GM23248 (cell line): ENCODE measurements at regions not wholly inside any gene's neighbourhood (a gene's known extent, or its start where the extent isn't known, plus 50 kb on each side); places are given as distances from the start of the nearest gene placed in this dataset.

ENCODE experiments used
- DNase-seq: peaks from one replicate; pipeline ENCODE4 v3.0.0-alpha.2; 2015
- H2AFZ ChIP-seq: fragments of 200-600 bp; sonication (generic); 2 replicates; pipeline ENCODE4 v1.6.1; 2016; ENCODE audit warnings: antibody characterized with exemption
- H3F3A ChIP-seq: fragments of 200-600 bp; sonication (generic); 2 replicates; pipeline ENCODE4 v1.6.1; 2016; ENCODE audit warnings: mild to moderate bottlenecking, antibody characterized with exemption, mixed run types; ENCODE audit not compliant: insufficient read depth
- H3K27ac ChIP-seq: fragments of 200-600 bp; sonication (generic); 2 replicates; pipeline ENCODE4 v1.5.1; 2016; ENCODE audit warnings: mild to moderate bottlenecking
- H3K27me3 ChIP-seq: fragments of 200-600 bp; sonication (generic); replicated peaks from 2 replicates; pipeline ENCODE4 v1.6.1; 2016; ENCODE audit warnings: mild to moderate bottlenecking; ENCODE audit not compliant: insufficient read depth
- H3K36me3 ChIP-seq: fragments of 200-600 bp; sonication (generic); 2 replicates; pipeline ENCODE4 v1.6.1; 2016; ENCODE audit warnings: low read depth, mild to moderate bottlenecking
- H3K4me1 ChIP-seq: fragments of 200-600 bp; sonication (generic); 2 replicates; pipeline ENCODE4 v1.6.1; 2016; ENCODE audit warnings: mild to moderate bottlenecking; ENCODE audit not compliant: insufficient read depth
- H3K4me2 ChIP-seq: fragments of 200-600 bp; sonication (generic); one replicate; pipeline ENCODE4 v1.6.1; 2016; ENCODE audit warnings: mild to moderate bottlenecking; ENCODE audit not compliant: unreplicated experiment
- H3K4me3 ChIP-seq: fragments of 200-600 bp; sonication (generic); 2 replicates; pipeline ENCODE4 v1.5.1; 2016; ENCODE audit warnings: mild to moderate bottlenecking
- H3K79me2 ChIP-seq: fragments of 200-600 bp; sonication (generic); 2 replicates; pipeline ENCODE4 v1.6.1; 2016; ENCODE audit warnings: mild to moderate bottlenecking; ENCODE audit not compliant: insufficient read depth
- H3K9ac ChIP-seq: fragments of 200-600 bp; sonication (generic); 2 replicates; pipeline ENCODE4 v1.6.1; 2016; ENCODE audit warnings: mild to moderate bottlenecking
- H3K9me2 ChIP-seq: fragments of 200-600 bp; sonication (generic); 2 replicates; pipeline ENCODE4 v1.6.1; 2016; ENCODE audit warnings: mixed run types, mild to moderate bottlenecking, moderate library complexity; ENCODE audit not compliant: insufficient read depth
- H3K9me3 ChIP-seq: fragments of 200-600 bp; sonication (generic); one replicate; pipeline ENCODE4 v1.6.1; 2017; ENCODE audit warnings: low read depth
- H4K20me1 ChIP-seq: fragments of 200-600 bp; sonication (generic); 2 replicates; pipeline ENCODE4 v1.6.0; 2016; ENCODE audit not compliant: insufficient read depth
- EZH2 ChIP-seq: fragments of 200-600 bp; sonication (generic); IDR thresholded peaks from 2 replicates; pipeline ENCODE4 v1.6.1; 2018; ENCODE audit warnings: antibody characterized with exemption, mild to moderate bottlenecking; ENCODE audit not compliant: insufficient read depth, poor library complexity, severe bottlenecking
- EZH2phosphoT487 ChIP-seq: fragments of 200-600 bp; sonication (generic); IDR thresholded peaks from 2 replicates; pipeline ENCODE4 v1.6.1; 2018; ENCODE audit warnings: antibody characterized with exemption, moderate library complexity, mild to moderate bottlenecking, low read depth; ENCODE audit not compliant: insufficient read depth
- WGBS, 2 experiments: methylation state at CpG; one replicate each; pipeline ENCODE4 v1.1.6; 2015 to 2017; ENCODE audit warnings: low lambda C conversion rate in 2 of 2, low coverage in 1 of 2; ENCODE audit errors: missing lambda C conversion rate in 2 of 2; 5-methylcytosine and 5-hydroxymethylcytosine counted together
- in situ Hi-C: fragments of 300-500 bp; cut with MboI; formaldehyde crosslinking; loops from 2 replicates; pipeline ENCODE4 v1.15.0; 2020

DNA sequence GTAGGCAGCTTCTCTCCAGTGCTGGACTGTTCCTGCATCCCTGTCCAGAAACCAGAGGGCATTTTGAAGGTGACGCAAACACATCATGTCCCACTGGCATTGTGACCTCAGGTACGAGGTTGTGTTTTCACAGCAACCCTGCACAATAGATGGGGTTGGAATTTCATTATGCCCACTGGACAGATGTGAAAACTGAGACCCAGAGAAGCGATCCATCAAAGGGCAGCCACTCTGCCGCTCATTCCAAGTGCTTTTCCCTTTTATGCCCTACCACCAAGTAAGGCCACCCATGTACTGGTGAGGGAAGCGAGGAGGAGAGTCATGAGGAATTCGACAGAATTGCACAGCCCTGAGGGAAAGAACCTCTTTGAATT, 63.3 kb downstream of the CALML3 start:
- in situ Hi-C loops, result no loop called here
- Histone ChIP-seq H3K4me1 (peaks cover 33% of the 10 kb centered on the region), H3K4me3 (no peak overlapping the region)

DNA sequence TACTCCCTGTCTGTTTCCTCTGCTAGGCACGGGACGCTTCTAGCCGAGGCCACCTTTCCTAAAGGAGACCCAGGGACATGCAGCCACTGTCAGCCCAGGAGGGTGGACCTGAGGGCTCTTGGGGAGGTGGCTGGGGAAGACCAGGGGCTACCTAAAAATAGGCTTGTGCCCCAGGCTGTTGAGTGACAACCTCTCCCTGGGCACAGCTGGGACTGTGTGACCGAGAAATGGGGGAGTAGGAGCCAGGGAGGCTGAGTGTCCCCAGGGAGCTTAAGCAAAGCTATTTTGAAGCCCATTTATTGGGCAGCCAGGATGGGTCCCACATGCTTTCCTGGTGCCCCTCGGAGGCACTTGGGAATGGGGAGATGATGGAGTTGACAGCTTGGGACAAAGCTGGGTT, 63.8 kb downstream of the CALML3 start:
- Histone ChIP-seq H3F3A (peaks cover 23% of the 10 kb centered on the region), H4K20me1 (no peaks in the 10 kb centered on the region), H3K9me3 (no peaks in the 10 kb centered on the region), H3K27me3 (no peaks in the 10 kb centered on the region), H3K4me3 (no peak overlapping the region), H2AFZ (no peak overlapping the region), H3K79me2 (no peaks in the 10 kb centered on the region), H3K27ac (no peak overlapping the region), H3K4me2 (no peak overlapping the region), H3K9me2 (no peaks in the 10 kb centered on the region), H3K9ac (no peak overlapping the region), H3K4me1 (peaks cover 33% of the 10 kb centered on the region), H3K36me3 (no peaks in the 10 kb centered on the region)
- in situ Hi-C loops, result no loop called here
- no peak for TF ChIP-seq EZH2phosphoT487
- DNase-seq, result no peak
- WGBS, 2 experiments, result 95 to 100% methylated on average over 5 of the region's 5 CpGs

More for the DNA sequence above, 63.3 kb downstream of the CALML3 start:
- H3K27ac ChIP-seq, result no peak overlapping the region
- H3K9me2 ChIP-seq, result no peaks in the 10 kb centered on the region
- no peaks in the 10 kb centered on the region for H3K36me3 ChIP-seq
- no peak overlapping the region for H2AFZ ChIP-seq
- H3K27me3 ChIP-seq, result no peaks in the 10 kb centered on the region
- H3K9ac ChIP-seq, result no peak overlapping the region
- H3K79me2 ChIP-seq, result no peaks in the 10 kb centered on the region
- no peaks in the 10 kb centered on the region for H4K20me1 ChIP-seq
- no peaks in the 10 kb centered on the region for H3K9me3 ChIP-seq
- DNase-seq, result no peak
- H3F3A ChIP-seq, result peaks cover 22% of the 10 kb centered on the region
- H3K4me2 ChIP-seq, result no peak overlapping the region
- WGBS, 2 experiments, result 92 to 96% methylated on average over 6 of the region's 6 CpGs
- TF ChIP-seq EZH2, result no peak
- TF ChIP-seq EZH2phosphoT487, result no peak
